GM12864 (cell line): ENCODE measurements at regions not wholly inside any gene's neighbourhood (a gene's known extent, or its start where the extent isn't known, plus 50 kb on each side); places are given as distances from the start of the nearest gene placed in this dataset.

Source experiments
- DNase-seq: peaks from one replicate; pipeline ENCODE4 v3.0.0-alpha.2; 2011; ENCODE audit warnings: low read depth
- H3K4me3 ChIP-seq: 2 replicates; pipeline ENCODE4 v1.5.1; 2011; ENCODE audit warnings: mild to moderate bottlenecking, low read depth, low read length, control low read depth
- TF ChIP-seq, protein P1 (sequence below): IDR thresholded peaks from 2 replicates; pipeline ENCODE4 v1.5.1; 2011; ENCODE audit warnings: low read depth, mild to moderate bottlenecking, moderate library complexity, low read length, control low read depth, inconsistent platforms; ENCODE audit errors: missing control alignments

- TF ChIP-seq, protein P1, sequence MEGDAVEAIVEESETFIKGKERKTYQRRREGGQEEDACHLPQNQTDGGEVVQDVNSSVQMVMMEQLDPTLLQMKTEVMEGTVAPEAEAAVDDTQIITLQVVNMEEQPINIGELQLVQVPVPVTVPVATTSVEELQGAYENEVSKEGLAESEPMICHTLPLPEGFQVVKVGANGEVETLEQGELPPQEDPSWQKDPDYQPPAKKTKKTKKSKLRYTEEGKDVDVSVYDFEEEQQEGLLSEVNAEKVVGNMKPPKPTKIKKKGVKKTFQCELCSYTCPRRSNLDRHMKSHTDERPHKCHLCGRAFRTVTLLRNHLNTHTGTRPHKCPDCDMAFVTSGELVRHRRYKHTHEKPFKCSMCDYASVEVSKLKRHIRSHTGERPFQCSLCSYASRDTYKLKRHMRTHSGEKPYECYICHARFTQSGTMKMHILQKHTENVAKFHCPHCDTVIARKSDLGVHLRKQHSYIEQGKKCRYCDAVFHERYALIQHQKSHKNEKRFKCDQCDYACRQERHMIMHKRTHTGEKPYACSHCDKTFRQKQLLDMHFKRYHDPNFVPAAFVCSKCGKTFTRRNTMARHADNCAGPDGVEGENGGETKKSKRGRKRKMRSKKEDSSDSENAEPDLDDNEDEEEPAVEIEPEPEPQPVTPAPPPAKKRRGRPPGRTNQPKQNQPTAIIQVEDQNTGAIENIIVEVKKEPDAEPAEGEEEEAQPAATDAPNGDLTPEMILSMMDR = no peak
- no peak overlapping the region for H3K4me3 ChIP-seq
- no peak for DNase-seq
Measured at GRCh38 chr1:88060112-88060673, 623.9 kb upstream of the PKN2 start.

- no peak overlapping the region for H3K4me3 ChIP-seq
- TF ChIP-seq, protein P1 = no peak
- DNase-seq = no peak
Measured at GRCh38 chr1:88060750-88061491, 623.2 kb upstream of the PKN2 start.

DNA sequence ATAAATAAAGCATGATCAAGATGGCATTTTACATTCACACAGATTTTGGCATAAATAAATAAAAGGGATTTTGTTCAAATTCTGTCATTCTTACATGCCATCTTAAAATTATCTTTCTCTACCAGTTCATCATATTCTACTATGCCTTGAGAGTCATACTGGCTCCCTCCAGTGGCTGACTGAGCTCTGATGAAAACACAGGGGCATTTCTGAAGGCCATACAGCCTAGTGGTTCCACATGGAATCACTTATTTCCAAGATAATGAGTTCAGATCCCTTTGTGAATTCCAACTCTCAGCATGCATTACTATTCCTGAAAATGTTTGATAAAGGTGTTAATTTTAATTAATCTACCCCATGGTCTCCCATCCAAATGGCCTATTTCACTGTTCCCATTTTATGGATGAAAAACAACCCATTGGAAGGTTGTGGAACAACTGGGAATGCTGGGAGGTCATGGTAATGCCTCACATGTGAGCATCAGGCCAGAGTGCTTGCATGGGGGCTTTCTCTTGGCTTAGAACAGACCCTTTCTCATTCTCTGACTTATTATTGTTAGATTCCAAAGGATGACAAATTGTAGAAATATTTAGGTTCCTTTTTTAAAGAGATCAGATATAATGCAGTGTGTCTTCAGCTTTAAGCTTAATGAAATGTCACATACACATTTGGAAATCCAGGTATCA lies 622.4 kb upstream of the PKN2 start:
- H3K4me3 ChIP-seq = no peak overlapping the region
- DNase-seq = no peak
- TF ChIP-seq, protein P1 = peak; percentile 58

- H3K4me3 ChIP-seq = no peak overlapping the region
- DNase-seq = no peak
- TF ChIP-seq, protein P1 = no peak
Measured at GRCh38 chr1:88062650-88063153, 621.4 kb upstream of the PKN2 start.

DNA sequence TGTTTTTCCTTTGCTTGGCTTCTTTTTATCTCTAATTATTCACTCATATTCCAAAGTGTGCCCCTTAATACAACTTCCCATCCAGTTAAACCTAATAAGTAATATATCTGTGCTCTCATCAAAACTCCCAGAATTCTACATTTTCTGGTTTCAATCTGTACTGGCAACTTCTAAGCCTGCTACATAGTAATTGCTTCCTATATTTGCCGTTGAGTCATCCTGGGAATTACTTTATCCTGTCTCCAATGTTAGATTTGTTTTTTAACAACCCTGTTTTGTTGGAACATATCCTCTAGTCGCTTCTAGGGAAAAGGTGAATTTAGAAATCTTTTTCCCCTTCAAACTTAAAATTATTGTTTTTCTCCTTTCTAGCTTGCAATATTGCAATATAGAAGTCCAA lies 620.5 kb upstream of the PKN2 start:
- TF ChIP-seq, protein P1 = no peak
- DNase-seq = no peak
- H3K4me3 ChIP-seq = no peak overlapping the region

- no peak for DNase-seq
- H3K4me3 ChIP-seq = no peak overlapping the region
- TF ChIP-seq, protein P1 = no peak
Measured at GRCh38 chr1:88068407-88068960, 615.6 kb upstream of the PKN2 start.
